ENCODE measurements at regions not wholly inside any gene's neighbourhood (a gene's known extent, or its start where the extent isn't known, plus 50 kb on each side); places are given as distances from the start of the nearest gene placed in this dataset.

GRCh38 chr2:196289000-196289399, 117.6 kb upstream of the STK17B start:
- Histone ChIP-seq H3F3A (replicated peaks; ENCODE audit: low read depth) (no peaks in the 10 kb centered on the region), H3K79me2 (replicated peaks; ENCODE audit: insufficient read depth) (no peaks in the 10 kb centered on the region), H3K27me3 (ENCODE audit: insufficient read depth) (no peaks in the 10 kb centered on the region), H3K4me1 (ENCODE audit: insufficient read depth) (no peaks in the 10 kb centered on the region), H2AFZ (no peak overlapping the region), H3K9me2 (ENCODE audit: insufficient read depth) (no peaks in the 10 kb centered on the region), H3K4me3 (no peak overlapping the region), H3K27ac (ENCODE audit: low read depth) (no peak overlapping the region), H3K36me3 (ENCODE audit: insufficient read depth) (no peaks in the 10 kb centered on the region), H4K20me1 (replicated peaks; ENCODE audit: insufficient read depth) (no peaks in the 10 kb centered on the region), H3K4me2 (no peak overlapping the region)
- DNase-seq (ENCODE audit: low spot score) (no peak), ATAC-seq (no peak)
- H3K4me3 Mint-ChIP-seq = no peak overlapping the region
- TF ChIP-seq NANOG (IDR thresholded peaks at IDR 0.05; ENCODE audit: borderline replicate concordance) (no peak), POLR2AphosphoS5 (IDR thresholded peaks at IDR 0.05; ENCODE audit: low read depth) (no peak)
- H3K27me3 Mint-ChIP-seq (ENCODE audit: insufficient read depth, low read depth, poor library complexity) = peaks cover 5% of the 10 kb centered on the region
- no peaks in the 10 kb centered on the region for H3K4me1 Mint-ChIP-seq
- no peak overlapping the region for H3K27ac Mint-ChIP-seq
- H3K9me3 Mint-ChIP-seq = no peaks in the 10 kb centered on the region
- no peaks in the 10 kb centered on the region for H3K36me3 Mint-ChIP-seq (ENCODE audit: low read depth)

GRCh38 chr2:196290136-196290535, 118.8 kb upstream of the STK17B start:
- H3K27ac ChIP-seq (ENCODE audit: low read depth) = no peak overlapping the region
- no peak overlapping the region for H3K4me3 Mint-ChIP-seq
- no peaks in the 10 kb centered on the region for H3F3A ChIP-seq (replicated peaks; ENCODE audit: low read depth)
- no peak for TF ChIP-seq ZNF114 (CRISPR knock-in tag; IDR thresholded peaks at IDR 0.05)
- TF ChIP-seq ETS1 (IDR thresholded peaks at IDR 0.05) = no peak
- TF ChIP-seq NANOG (IDR thresholded peaks at IDR 0.05; ENCODE audit: borderline replicate concordance) = no peak
- TF ChIP-seq EZH2phosphoT487 (IDR thresholded peaks at IDR 0.05; ENCODE audit: unreplicated experiment) = no peak
- peaks cover 5% of the 10 kb centered on the region for H3K27me3 Mint-ChIP-seq (ENCODE audit: insufficient read depth, low read depth, poor library complexity)
- H3K36me3 ChIP-seq (ENCODE audit: insufficient read depth) = no peaks in the 10 kb centered on the region
- no peaks in the 10 kb centered on the region for H3K36me3 Mint-ChIP-seq (ENCODE audit: low read depth)
- H3K4me1 ChIP-seq (ENCODE audit: insufficient read depth) = no peaks in the 10 kb centered on the region
- no peak overlapping the region for H3K27ac Mint-ChIP-seq
- ATAC-seq = no peak
- no peaks in the 10 kb centered on the region for H3K9me2 ChIP-seq (ENCODE audit: insufficient read depth)
- H3K4me3 ChIP-seq = no peak overlapping the region
- H3K4me1 Mint-ChIP-seq = no peaks in the 10 kb centered on the region
- no peak for DNase-seq (ENCODE audit: low spot score)
- H4K20me1 ChIP-seq (replicated peaks; ENCODE audit: insufficient read depth) = no peaks in the 10 kb centered on the region
- no peak overlapping the region for H3K4me2 ChIP-seq
- no peaks in the 10 kb centered on the region for H3K9me3 Mint-ChIP-seq
- H2AFZ ChIP-seq = no peak overlapping the region
- no peaks in the 10 kb centered on the region for H3K27me3 ChIP-seq (ENCODE audit: insufficient read depth)
- no peaks in the 10 kb centered on the region for H3K79me2 ChIP-seq (replicated peaks; ENCODE audit: insufficient read depth)

- no peaks in the 10 kb centered on the region for H3F3A ChIP-seq (replicated peaks; ENCODE audit: low read depth)
- TF ChIP-seq EZH2 (IDR thresholded peaks at IDR 0.05; ENCODE audit: low read depth, unreplicated experiment) (no peak), CREB1 (CRISPR knock-in tag; IDR thresholded peaks at IDR 0.05; ENCODE audit: low read depth) (no peak), ZNF462 (CRISPR knock-in tag; IDR thresholded peaks at IDR 0.05) (no peak), EZH2phosphoT487 (IDR thresholded peaks at IDR 0.05; ENCODE audit: unreplicated experiment) (no peak)
- Mint-ChIP-seq H3K4me1 (no peaks in the 10 kb centered on the region), H3K4me3 (no peak overlapping the region), H3K36me3 (ENCODE audit: low read depth) (no peaks in the 10 kb centered on the region), H3K27ac (no peak overlapping the region), H3K9me3 (no peaks in the 10 kb centered on the region), H3K27me3 (ENCODE audit: insufficient read depth, low read depth, poor library complexity) (peaks cover 5% of the 10 kb centered on the region)
- no peaks in the 10 kb centered on the region for H3K27me3 ChIP-seq (ENCODE audit: insufficient read depth)
- H3K27ac ChIP-seq (ENCODE audit: low read depth) = no peak overlapping the region
- H3K4me2 ChIP-seq = no peak overlapping the region
- no peaks in the 10 kb centered on the region for H4K20me1 ChIP-seq (replicated peaks; ENCODE audit: insufficient read depth)
- no peak overlapping the region for H2AFZ ChIP-seq
- H3K4me3 ChIP-seq = no peak overlapping the region
- H3K79me2 ChIP-seq (replicated peaks; ENCODE audit: insufficient read depth) = no peaks in the 10 kb centered on the region
- no peaks in the 10 kb centered on the region for H3K36me3 ChIP-seq (ENCODE audit: insufficient read depth)
- H3K4me1 ChIP-seq (ENCODE audit: insufficient read depth) = no peaks in the 10 kb centered on the region
- ATAC-seq (no peak), DNase-seq (ENCODE audit: low spot score) (no peak)
- H3K9me2 ChIP-seq (ENCODE audit: insufficient read depth) = no peaks in the 10 kb centered on the region
Measured at GRCh38 chr2:196290569-196290968, 119.2 kb upstream of the STK17B start.

Measured in GM23338 (cell line).